HG02763 (cell line): ENCODE measurements at regions not wholly inside any gene's neighbourhood (a gene's known extent, or its start where the extent isn't known, plus 50 kb on each side); places are given as distances from the start of the nearest gene placed in this dataset.
"Not testable (repeated sequence)": the region's sequence is repeated elsewhere in the genome, so short reads cannot be mapped to it uniquely, and the experiment has no call there.

Source experiments
- ATAC-seq: cut with Tn5 transposase; IDR thresholded peaks from one replicate; pipeline ENCODE4 v1.9.1; 2021; ENCODE audit warnings: mild to moderate bottlenecking, moderate library complexity; ENCODE audit not compliant: unreplicated experiment

- no peak for ATAC-seq
These were observed 372.8 kb upstream of the PKN2 start for GRCh38 chr1:88311265-88311664.

- ATAC-seq: no peak
These were observed 372.2 kb upstream of the PKN2 start for GRCh38 chr1:88311907-88312306.

- no peak for ATAC-seq
These were observed 366.7 kb upstream of the PKN2 start for GRCh38 chr1:88317396-88317795.

GRCh38 chr1:88318740-88319139 lies 365.3 kb upstream of the PKN2 start:
- ATAC-seq: no peak

- no peak for ATAC-seq
These were observed 363.8 kb upstream of the PKN2 start for GRCh38 chr1:88320291-88320690.

GRCh38 chr1:88321706-88322105 lies 362.4 kb upstream of the PKN2 start:
- ATAC-seq: no peak

GRCh38 chr1:88324899-88325298 lies 359.2 kb upstream of the PKN2 start:
- ATAC-seq: no peak

- no peak for ATAC-seq
These were observed 356.4 kb upstream of the PKN2 start for GRCh38 chr1:88327391-88328267.

GRCh38 chr1:88330201-88330600 lies 353.9 kb upstream of the PKN2 start:
- ATAC-seq: no peak

GRCh38 chr1:88333086-88333695 lies 350.9 kb upstream of the PKN2 start:
- no peak for ATAC-seq

- ATAC-seq: no peak
These were observed 342.6 kb upstream of the PKN2 start for GRCh38 chr1:88341447-88341846.

- not testable (repeated sequence) for ATAC-seq
These were observed 342.0 kb upstream of the PKN2 start for GRCh38 chr1:88342081-88342480.

- no peak for ATAC-seq
These were observed 333.4 kb upstream of the PKN2 start for GRCh38 chr1:88350648-88351047.

- ATAC-seq: no peak
These were observed 332.1 kb upstream of the PKN2 start for GRCh38 chr1:88351960-88352359.

- no peak for ATAC-seq
These were observed 329.8 kb upstream of the PKN2 start for GRCh38 chr1:88354256-88354655.

GRCh38 chr1:88357729-88358128 lies 326.3 kb upstream of the PKN2 start:
- no peak for ATAC-seq

GRCh38 chr1:88371436-88372023 lies 312.5 kb upstream of the PKN2 start:
- ATAC-seq: no peak

GRCh38 chr1:88375977-88376376 lies 308.1 kb upstream of the PKN2 start:
- ATAC-seq: no peak

GRCh38 chr1:88376421-88376820 lies 307.7 kb upstream of the PKN2 start:
- no peak for ATAC-seq

GRCh38 chr1:88378560-88378959 lies 305.5 kb upstream of the PKN2 start:
- ATAC-seq: no peak

- ATAC-seq: no peak
These were observed 289.1 kb upstream of the PKN2 start for GRCh38 chr1:88394958-88395357.

- no peak for ATAC-seq
These were observed 285.7 kb upstream of the PKN2 start for GRCh38 chr1:88398338-88398737.
